ENCODE measurements at regions not wholly inside any gene's neighbourhood (a gene's known extent, or its start where the extent isn't known, plus 50 kb on each side); places are given as distances from the start of the nearest gene placed in this dataset.
A peak's percentile ranks its signal among the peaks of the same experiment; 100 is the strongest.

DNA sequence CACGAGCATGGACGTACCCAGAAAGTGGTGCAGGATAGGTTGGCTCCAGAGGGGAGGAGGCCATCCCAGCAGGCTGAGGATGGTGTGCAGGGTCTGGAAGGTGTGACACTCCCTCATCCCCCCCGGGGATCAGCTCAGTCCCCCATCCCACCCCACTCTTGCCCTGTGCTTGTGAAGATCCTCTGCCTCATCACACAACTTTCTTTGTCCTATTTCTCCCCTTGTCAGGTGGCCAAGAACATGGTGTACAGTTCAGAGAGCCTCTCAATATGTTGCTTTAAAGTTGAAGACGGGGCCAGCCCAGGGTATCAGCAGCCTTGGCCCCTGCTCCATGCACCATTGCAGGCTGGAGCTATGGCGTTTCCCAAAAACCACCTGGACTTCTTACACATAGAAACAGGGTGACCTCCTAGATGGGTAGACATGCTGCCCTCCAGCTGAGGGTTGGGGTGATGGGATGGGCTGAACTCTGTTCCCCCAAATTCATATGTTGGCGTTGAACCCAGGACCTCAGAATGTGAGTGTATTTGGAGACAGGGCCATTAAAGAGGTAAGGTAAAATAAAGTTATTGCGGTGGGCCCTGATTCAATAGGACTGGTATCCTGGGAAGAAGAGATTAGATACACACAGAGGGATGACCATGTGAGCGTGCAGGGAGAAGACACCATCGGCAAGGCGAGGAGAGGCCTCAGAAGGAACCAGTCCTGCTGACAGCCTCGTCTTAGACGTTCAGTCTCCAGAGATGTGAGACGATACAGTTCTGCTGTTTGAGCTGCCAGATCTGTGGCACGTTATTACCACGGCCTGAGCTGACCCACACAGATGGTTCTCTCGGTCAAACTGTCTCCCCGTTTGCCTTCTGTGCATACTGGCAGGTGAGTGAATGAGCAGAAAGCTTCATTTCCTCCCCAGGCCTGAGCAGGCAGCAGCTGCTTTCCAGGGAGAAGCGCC lies 272.5 kb downstream of the GADD45G start:
- Mint-ChIP-seq H3K27me3 (no peaks in the 10 kb centered on the region), H3K4me3 (no peak overlapping the region), H3K36me3 (no peaks in the 10 kb centered on the region), H3K9me3 (no peaks in the 10 kb centered on the region), H3K4me1 (peaks cover 0 to 4% (median 2%) of the 10 kb centered on the region in 3 donors), H3K27ac (peak overlapping the region in 1 of 6 donors; percentile 71)
- ATAC-seq (ENCODE audit: low read depth in 2 of 2) = no peak
- DNase-seq = no peak

DNA sequence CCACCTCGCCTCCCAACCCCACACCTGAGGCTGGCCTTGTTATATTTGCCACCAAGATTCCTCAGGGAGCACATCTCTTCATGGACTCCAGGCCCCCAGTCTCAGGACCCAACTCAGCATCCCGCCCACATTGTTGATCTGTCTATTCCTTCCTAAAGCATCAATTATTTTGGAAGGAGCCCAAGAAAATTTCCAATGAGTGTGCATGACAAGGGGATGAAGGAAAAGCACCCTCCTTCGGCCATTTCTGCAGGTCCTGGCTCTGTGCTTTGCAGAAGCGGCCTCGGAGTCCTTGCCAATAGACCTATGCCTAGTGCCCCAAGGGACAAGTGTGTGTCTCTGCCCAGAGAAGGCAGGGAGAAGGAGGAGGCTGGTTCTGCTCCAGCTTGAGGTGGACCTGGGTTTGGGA lies 273.2 kb downstream of the GADD45G start:
- Mint-ChIP-seq H3K9me3 (no peaks in the 10 kb centered on the region), H3K4me3 (no peak overlapping the region), H3K36me3 (no peaks in the 10 kb centered on the region), H3K27me3 (no peaks in the 10 kb centered on the region), H3K27ac (no peak overlapping the region), H3K4me1 (peaks cover 0 to 4% (median 2%) of the 10 kb centered on the region in 3 donors)
- ATAC-seq (ENCODE audit: low read depth in 2 of 2) (no peak), DNase-seq (no peak)

DNA sequence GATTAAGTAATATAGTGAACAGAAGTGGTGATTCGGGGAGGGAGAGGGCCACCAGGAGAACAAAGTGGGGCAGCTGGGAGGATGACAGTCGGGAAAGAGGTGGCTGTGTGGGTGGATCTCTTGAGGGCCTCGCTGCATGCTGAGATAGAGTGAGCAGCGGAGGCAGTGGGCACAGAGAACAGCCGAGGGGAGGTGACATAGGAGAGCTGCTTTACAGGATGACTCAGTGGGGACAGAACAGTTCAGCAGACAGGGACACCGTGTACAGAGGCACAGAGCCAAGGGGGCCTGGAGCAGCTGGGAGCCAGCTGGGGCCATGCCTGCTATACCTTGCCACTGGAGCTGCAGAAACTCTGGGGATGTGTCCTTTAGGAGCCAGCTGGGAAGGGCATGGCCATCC lies 273.9 kb downstream of the GADD45G start:
- H3K9me3 Mint-ChIP-seq = no peaks in the 10 kb centered on the region
- no peak overlapping the region for H3K27ac Mint-ChIP-seq
- DNase-seq = no peak

DNA sequence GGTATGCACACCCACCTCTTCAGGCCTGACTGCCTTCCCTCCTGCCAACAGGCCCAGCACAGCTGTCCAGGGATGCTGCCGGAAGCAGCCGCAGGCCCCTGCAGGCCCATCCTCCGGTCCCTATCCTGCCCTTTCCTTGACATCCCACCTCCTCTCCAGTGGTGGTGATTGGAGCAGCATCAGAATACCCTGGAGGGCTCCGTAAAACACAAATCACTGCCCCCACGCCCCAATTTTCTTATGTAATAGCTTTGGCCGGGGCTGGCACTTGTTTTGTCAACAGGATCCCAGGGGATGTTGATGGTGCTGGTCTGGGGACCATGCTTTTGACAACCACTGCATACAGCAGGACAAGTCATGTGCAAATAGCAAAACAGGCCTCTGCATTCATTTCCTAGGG lies 274.5 kb downstream of the GADD45G start:
- Mint-ChIP-seq H3K36me3 (no peaks in the 10 kb centered on the region), H3K27me3 (no peaks in the 10 kb centered on the region), H3K27ac (no peak overlapping the region), H3K4me3 (no peak overlapping the region), H3K4me1 (peaks cover 0 to 4% (median 2%) of the 10 kb centered on the region in 3 donors), H3K9me3 (no peaks in the 10 kb centered on the region)
- DNase-seq = no peak
- no peak for ATAC-seq (ENCODE audit: low read depth in 2 of 2)

More for the DNA sequence above, 273.9 kb downstream of the GADD45G start:
- Mint-ChIP-seq H3K4me3 (peak overlapping the region in 1 of 8 donors; percentile 38), H3K4me1 (peaks cover 0 to 4% (median 2%) of the 10 kb centered on the region in 3 donors), H3K27me3 (no peaks in the 10 kb centered on the region), H3K36me3 (no peaks in the 10 kb centered on the region)
- no peak for ATAC-seq (ENCODE audit: low read depth in 2 of 2)

DNA sequence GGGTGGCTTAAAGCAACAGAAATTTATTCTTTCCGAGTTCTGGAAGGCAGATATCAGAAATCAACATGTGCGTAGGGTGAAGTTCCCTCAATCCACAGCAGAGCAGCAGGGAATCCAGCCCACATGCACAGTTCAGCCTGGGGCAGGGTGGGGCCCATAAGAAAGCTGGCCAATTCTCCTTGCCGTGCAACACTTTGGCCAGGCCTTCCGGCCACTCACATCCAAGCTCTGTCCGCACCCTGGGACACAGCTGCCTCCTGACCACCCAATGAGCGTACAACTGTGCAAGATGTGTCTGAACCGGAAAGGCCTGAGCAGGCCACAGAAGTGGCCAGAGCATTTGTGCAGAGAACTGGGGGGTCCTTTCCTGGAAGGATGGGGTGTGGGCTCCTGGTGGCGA lies 274.9 kb downstream of the GADD45G start:
- ATAC-seq (ENCODE audit: low read depth in 2 of 2) (no peak), DNase-seq (no peak)
- Mint-ChIP-seq H3K27ac (no peak overlapping the region), H3K9me3 (no peaks in the 10 kb centered on the region), H3K4me1 (peaks cover 0 to 4% (median 2%) of the 10 kb centered on the region in 3 donors), H3K27me3 (no peaks in the 10 kb centered on the region), H3K4me3 (peak overlapping the region in 1 of 8 donors; percentile 29), H3K36me3 (no peaks in the 10 kb centered on the region)

DNA sequence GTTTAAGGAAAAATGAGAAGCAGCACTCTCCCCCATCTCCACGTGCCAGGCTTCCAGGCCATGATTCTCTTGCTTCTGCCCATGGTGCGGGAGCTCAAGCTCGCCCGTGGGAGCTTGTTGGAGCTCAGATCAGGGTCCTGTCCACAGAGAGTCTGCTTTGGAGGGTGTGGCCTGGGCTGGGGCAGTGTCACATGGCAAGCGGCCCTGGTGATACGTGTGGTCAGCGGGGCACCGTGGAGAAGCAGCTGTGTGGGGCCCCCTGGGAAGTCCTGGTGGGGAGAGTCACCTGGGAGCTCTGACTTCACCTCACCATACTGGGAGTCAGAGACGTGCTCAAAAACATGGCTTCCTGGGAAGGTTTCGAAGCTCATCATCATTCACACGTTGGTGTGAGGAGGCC lies 275.3 kb downstream of the GADD45G start:
- Mint-ChIP-seq H3K36me3 (no peaks in the 10 kb centered on the region), H3K4me1 (peaks cover 0 to 3% (median 2%) of the 10 kb centered on the region in 3 donors), H3K9me3 (no peaks in the 10 kb centered on the region), H3K4me3 (no peak overlapping the region), H3K27ac (no peak overlapping the region), H3K27me3 (no peaks in the 10 kb centered on the region)
- DNase-seq (no peak), ATAC-seq (ENCODE audit: low read depth in 2 of 2) (no peak)

DNA sequence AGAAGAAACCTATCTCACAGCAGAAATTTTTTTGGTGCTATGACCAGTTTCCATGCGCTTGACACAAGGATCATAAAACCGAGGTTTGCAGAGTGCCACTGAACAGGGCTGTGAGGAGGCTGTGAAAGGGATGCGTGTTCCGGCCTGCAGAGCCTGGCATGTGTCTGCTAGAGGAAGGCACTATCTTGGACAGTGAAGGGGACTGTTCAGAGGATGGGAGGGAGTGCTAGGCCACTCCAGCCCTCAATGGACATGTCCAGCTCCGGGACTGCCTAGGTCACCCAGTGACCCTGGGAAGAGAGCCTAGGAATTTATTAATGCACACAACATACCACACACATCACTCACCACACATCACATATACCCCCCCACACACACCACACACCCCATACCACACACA lies 275.9 kb downstream of the GADD45G start:
- H3K4me3 Mint-ChIP-seq = no peak overlapping the region
- H3K27me3 Mint-ChIP-seq = no peaks in the 10 kb centered on the region
- ATAC-seq (ENCODE audit: low read depth in 2 of 2) (no peak), DNase-seq (no peak)
- H3K27ac Mint-ChIP-seq = no peak overlapping the region
- H3K4me1 Mint-ChIP-seq = no peaks in the 10 kb centered on the region
- H3K36me3 Mint-ChIP-seq = no peaks in the 10 kb centered on the region
- H3K9me3 Mint-ChIP-seq = no peaks in the 10 kb centered on the region

DNA sequence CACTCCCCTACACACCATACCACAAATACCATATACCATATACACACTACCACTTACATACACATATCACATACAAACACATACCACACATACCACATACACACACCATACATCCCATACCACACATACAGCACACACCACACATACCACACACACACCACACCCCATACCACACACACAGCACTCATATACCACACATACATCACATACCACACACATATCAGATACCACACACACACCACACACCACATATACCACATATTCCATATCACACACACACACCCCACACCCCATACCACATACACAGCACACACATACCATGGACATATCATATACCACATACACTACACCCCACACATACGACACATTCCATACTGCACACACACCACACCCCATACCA lies 276.6 kb downstream of the GADD45G start:
- H3K27ac Mint-ChIP-seq = no peak overlapping the region
- no peaks in the 10 kb centered on the region for H3K9me3 Mint-ChIP-seq
- H3K27me3 Mint-ChIP-seq = no peaks in the 10 kb centered on the region
- no peaks in the 10 kb centered on the region for H3K36me3 Mint-ChIP-seq
- H3K4me3 Mint-ChIP-seq = no peak overlapping the region
- ATAC-seq (ENCODE audit: low read depth in 2 of 2) = no peak
- no peaks in the 10 kb centered on the region for H3K4me1 Mint-ChIP-seq
- no peak for DNase-seq

DNA sequence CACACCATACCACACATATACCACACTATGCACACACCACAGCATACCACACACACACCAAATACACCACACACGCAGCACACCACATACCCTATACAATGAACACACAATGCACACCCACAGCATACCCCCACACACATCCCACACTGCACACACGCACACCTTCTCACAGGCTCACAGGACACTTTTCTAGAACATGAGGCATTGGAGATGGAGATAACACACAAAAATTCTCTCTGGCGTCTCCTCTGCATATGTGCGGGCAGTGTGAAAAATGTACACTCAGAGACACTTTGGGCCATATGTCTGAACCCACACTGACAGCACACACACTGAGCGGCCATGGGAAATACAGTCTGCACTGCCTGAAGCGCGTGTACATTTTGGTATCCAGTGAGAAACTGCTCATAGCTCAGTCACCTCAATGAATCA lies 278.1 kb downstream of the GADD45G start:
- DNase-seq (no peak), ATAC-seq (ENCODE audit: low read depth in 2 of 2) (no peak)
- H3K4me3 Mint-ChIP-seq = no peak overlapping the region
- no peak overlapping the region for H3K27ac Mint-ChIP-seq
- H3K9me3 Mint-ChIP-seq = no peaks in the 10 kb centered on the region
- H3K27me3 Mint-ChIP-seq = no peaks in the 10 kb centered on the region
- H3K36me3 Mint-ChIP-seq = no peaks in the 10 kb centered on the region
- H3K4me1 Mint-ChIP-seq = no peaks in the 10 kb centered on the region

DNA sequence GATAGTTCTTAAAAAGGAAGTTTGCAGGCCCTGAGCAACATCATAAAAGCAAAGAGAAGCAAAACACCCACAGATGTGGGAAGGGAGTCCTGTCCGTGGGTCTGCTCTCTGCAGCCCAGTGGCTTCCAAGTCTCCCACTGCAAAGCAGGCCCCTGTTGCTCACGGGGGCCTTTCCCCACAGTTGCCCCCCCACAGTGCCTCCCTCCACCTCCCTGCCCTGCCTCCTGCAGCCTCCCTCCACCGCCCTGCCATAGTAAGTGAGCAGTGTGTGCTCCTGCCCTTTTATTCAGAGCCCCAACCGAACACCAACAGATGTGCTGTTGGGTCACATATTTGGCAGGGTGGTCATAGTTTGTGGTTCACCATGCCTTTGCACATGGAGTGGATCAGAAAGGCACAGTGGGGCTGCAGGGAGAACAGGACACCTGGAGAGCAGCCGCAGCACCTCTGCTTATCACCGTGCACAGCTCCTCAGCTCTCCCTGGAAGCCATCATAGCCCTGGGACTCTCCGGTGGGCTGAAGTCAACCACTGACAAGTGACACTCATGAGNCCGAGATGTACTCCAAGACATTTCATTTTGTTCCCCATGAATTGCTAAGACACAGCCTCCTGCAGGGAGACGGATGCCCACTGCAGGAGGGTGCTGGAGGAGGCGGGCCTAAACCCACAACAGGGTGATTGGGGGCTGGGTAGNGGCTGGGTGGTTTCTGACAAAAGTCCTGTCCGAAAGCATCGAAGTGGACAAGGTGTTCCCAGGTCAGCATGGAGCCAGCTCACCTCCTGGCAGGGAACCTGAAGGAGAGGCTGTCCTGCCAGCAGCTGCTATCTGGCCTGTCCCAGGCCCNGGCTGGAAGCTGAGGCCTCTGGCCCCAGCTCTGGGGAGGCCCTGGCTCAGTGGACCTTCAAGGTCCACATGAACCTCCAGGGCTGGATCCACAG lies 278.9 kb downstream of the GADD45G start:
- H3K4me3 Mint-ChIP-seq = no peak overlapping the region
- H3K27ac Mint-ChIP-seq = no peak overlapping the region
- no peak for DNase-seq
- no peaks in the 10 kb centered on the region for H3K27me3 Mint-ChIP-seq
- no peak for ATAC-seq (ENCODE audit: low read depth in 2 of 2)
- H3K36me3 Mint-ChIP-seq = no peaks in the 10 kb centered on the region
- H3K9me3 Mint-ChIP-seq = no peaks in the 10 kb centered on the region
- H3K4me1 Mint-ChIP-seq = no peaks in the 10 kb centered on the region

DNA sequence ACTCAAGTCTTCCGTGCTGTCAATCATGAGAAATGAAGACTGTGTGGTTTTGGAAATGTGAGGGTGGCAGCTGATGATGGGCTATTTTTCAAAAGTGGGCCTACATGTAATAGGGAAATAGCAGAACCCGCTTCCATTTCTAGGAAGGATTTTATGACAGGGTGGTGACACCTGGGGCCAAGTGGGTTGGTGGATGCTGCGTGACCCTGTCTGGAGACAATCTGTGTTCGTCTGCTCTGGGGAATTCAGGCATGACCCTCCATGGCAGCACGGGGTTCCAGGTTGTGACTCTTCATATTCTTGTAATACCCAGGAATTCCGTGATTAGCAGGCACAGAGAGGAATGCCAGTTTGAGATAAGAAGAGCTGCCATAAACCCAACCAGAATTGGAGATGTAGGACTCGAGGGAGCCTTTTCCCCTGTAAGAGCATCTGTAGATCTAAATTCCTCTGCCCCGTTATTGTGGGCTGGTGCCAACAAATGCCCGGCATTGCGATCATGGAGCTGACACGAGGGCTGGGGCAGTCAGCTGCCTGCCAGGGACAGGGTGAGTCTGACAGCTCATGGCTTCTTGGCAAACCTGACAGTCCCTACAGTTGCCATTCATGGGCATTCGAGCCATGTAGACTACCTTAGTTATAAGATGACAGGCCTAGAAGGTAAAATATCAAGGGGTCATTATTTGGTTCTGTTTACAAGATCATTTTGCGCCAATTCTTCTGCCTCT lies 279.7 kb downstream of the GADD45G start:
- H3K9me3 Mint-ChIP-seq = no peaks in the 10 kb centered on the region
- H3K27me3 Mint-ChIP-seq = no peaks in the 10 kb centered on the region
- no peak for ATAC-seq (ENCODE audit: low read depth in 2 of 2)
- no peaks in the 10 kb centered on the region for H3K36me3 Mint-ChIP-seq
- no peaks in the 10 kb centered on the region for H3K4me1 Mint-ChIP-seq
- H3K27ac Mint-ChIP-seq = no peak overlapping the region
- no peak overlapping the region for H3K4me3 Mint-ChIP-seq
- DNase-seq = no peak

DNA sequence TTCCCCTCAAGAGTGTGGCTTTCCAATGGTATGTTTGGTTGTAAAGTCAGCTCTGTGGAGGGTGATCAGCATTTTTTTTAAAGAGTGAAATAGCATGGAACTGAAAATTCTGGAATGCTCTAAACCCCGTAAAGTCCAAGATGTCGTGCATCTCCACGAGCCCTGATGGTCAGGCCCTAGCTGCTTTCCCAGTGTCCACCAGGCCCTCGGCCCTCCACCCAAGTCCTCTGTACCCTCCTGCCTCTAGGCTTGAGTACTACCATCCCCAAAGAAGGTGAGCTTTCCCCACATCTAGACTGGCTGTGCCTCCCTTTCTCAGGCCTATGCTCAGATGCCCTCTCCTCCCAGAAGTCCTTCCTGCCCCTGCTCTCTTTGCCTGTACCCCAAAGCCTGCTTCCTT lies 280.3 kb downstream of the GADD45G start:
- Mint-ChIP-seq H3K27me3 (no peaks in the 10 kb centered on the region), H3K9me3 (no peaks in the 10 kb centered on the region), H3K4me1 (no peaks in the 10 kb centered on the region), H3K36me3 (no peaks in the 10 kb centered on the region), H3K27ac (peak overlapping the region in 1 of 6 donors; percentile 19), H3K4me3 (no peak overlapping the region)
- DNase-seq (no peak), ATAC-seq (ENCODE audit: low read depth in 2 of 2) (no peak)

DNA sequence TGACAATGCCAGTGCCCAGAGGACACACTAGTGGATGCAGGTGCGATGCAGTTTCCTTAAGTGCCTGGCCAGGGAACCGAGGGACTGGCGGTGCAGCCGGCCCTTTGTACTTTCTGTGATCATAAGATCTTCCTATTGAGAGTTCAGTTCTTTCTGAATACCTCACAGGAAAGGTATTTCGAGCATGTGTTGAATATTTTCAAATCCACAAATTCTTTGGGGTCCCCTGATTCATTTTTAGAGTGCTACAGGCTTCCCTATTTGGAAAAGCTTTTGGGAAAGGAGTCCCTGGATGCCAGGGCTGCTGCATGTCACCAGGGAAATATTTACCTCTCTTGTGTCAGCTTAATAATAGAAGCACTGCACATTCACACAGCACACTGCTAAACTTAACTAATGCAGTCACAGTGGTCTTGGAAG lies 281.5 kb downstream of the GADD45G start:
- no peak for ATAC-seq (ENCODE audit: low read depth in 2 of 2)
- H3K4me1 Mint-ChIP-seq = no peaks in the 10 kb centered on the region
- no peaks in the 10 kb centered on the region for H3K9me3 Mint-ChIP-seq
- no peak for DNase-seq
- H3K36me3 Mint-ChIP-seq = no peaks in the 10 kb centered on the region
- H3K27ac Mint-ChIP-seq = peak overlapping the region in 1 of 6 donors; percentile 65
- H3K4me3 Mint-ChIP-seq = no peak overlapping the region
- no peaks in the 10 kb centered on the region for H3K27me3 Mint-ChIP-seq
